Gastrocnemius medialis (tissue), 4 donors: ENCODE measurements at regions not wholly inside any gene's neighbourhood (a gene's known extent, or its start where the extent isn't known, plus 50 kb on each side); places are given as distances from the start of the nearest gene placed in this dataset.

Experiments used
- POLR2A ChIP-seq, 2 donors: fragments of 450-650 bp; IDR thresholded peaks; one replicate each; pipeline ENCODE4 v1.6.1; 2017; ENCODE audit warnings: antibody characterized with exemption in 2 of 2, mild to moderate bottlenecking in 2 of 2, moderate library complexity in 2 of 2
- TF ChIP-seq, protein P1 (sequence below), 5 experiments: fragments of 450-650 bp in 3 of 5; fragments of 200-600 bp in 2 of 5; sonication (generic) in 2 of 5; IDR thresholded peaks in 4 of 5; conservative IDR thresholded peaks in 1 of 5; 1 replicate in 4 of 5; 2 replicates in 1 of 5; pipeline ENCODE4 v1.5.1; 2016 to 2019; ENCODE audit warnings: antibody characterized with exemption in 5 of 5, mild to moderate bottlenecking in 3 of 5, moderate library complexity in 3 of 5

GRCh38 chr1:108345776-108346531 lies 102.1 kb upstream of the NBPF4 start:
- TF ChIP-seq, protein P1, sequence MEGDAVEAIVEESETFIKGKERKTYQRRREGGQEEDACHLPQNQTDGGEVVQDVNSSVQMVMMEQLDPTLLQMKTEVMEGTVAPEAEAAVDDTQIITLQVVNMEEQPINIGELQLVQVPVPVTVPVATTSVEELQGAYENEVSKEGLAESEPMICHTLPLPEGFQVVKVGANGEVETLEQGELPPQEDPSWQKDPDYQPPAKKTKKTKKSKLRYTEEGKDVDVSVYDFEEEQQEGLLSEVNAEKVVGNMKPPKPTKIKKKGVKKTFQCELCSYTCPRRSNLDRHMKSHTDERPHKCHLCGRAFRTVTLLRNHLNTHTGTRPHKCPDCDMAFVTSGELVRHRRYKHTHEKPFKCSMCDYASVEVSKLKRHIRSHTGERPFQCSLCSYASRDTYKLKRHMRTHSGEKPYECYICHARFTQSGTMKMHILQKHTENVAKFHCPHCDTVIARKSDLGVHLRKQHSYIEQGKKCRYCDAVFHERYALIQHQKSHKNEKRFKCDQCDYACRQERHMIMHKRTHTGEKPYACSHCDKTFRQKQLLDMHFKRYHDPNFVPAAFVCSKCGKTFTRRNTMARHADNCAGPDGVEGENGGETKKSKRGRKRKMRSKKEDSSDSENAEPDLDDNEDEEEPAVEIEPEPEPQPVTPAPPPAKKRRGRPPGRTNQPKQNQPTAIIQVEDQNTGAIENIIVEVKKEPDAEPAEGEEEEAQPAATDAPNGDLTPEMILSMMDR (IDR thresholded peaks at IDR 0.05 in 4 of 5, conservative IDR thresholded peaks at IDR 0.05 in 1 of 5) = no peak
- TF ChIP-seq POLR2A (IDR thresholded peaks at IDR 0.05) = no peak
